K562 (cell line): ENCODE measurements at regions not wholly inside any gene's neighbourhood (a gene's known extent, or its start where the extent isn't known, plus 50 kb on each side); places are given as distances from the start of the nearest gene placed in this dataset.

Experiments
- ATAC-seq: fragments of 200-7000 bp; cut with Tn5 transposase; 3 replicates; pipeline ENCODE4 v1.9.1; 2020; ENCODE audit warnings: moderate library complexity
- BruUV-seq: library from RNA; stranded (reverse); fragments of 400-500 nt; replicated peaks from 2 replicates; lab custom pipeline; 2021; lab: Mats Ljungman, UMichigan
- CTCF ChIA-PET: fragments of 300-600 bp; formaldehyde crosslinking; extraction: SDS; loops from one replicate; lab custom pipeline; 2021; ENCODE audit warnings: low intra/inter-chr PET ratio; lab: Yijun Ruan, JAX
- POLR2A ChIA-PET: fragments of 300-600, 350-650 bp; sonication (Branson Sonifier 250); formaldehyde crosslinking; extraction: SDS; loops from one replicate; lab custom pipeline; 2021; ENCODE audit warnings: antibody characterized with exemption, inconsistent platforms; lab: Yijun Ruan, JAX
- DNase-seq, 4 experiments: peaks; one replicate each; pipeline versions ENCODE4 v3.0.0 to v3.0.0-alpha.2; 2011 to 2018; ENCODE audit warnings: low spot score in 3 of 4, mixed read lengths in 3 of 4; ENCODE audit errors: extremely low read depth in 1 of 4
- FAIRE-seq: peaks from 2 replicates; lab custom pipeline; 2011; peaks lifted over from hg19 to GRCh38; lab: Jason Lieb, UNC
- H2AFZ ChIP-seq: 2 replicates; pipeline ENCODE4 v1.6.0; 2011; ENCODE audit warnings: low read depth, low read length, control low read depth, inconsistent platforms
- H3K27ac ChIP-seq: fragments of 200-600 bp; 3 replicates; pipeline ENCODE4 v1.8.0; 2011; ENCODE audit warnings: low read depth, mild to moderate bottlenecking, control low read depth, inconsistent platforms, low read length, moderate library complexity, mixed read lengths; ENCODE audit errors: extremely low read depth
- H3K27me3 ChIP-seq, 2 experiments: fragments of 300-600 bp in 1 of 2; 2 replicates in 1 of 2; 3 replicates in 1 of 2; pipeline versions ENCODE4 v1.6.0 to v1.8.0; 2011; ENCODE audit warnings: inconsistent platforms in 2 of 2, low read length in 2 of 2, mild to moderate bottlenecking in 1 of 2, mixed read lengths in 1 of 2, moderate library complexity in 1 of 2; ENCODE audit not compliant: control insufficient read depth in 2 of 2, insufficient read depth in 2 of 2
- H3K36me3 ChIP-seq: fragments of 300-600 bp; 3 replicates; pipeline ENCODE4 v1.8.0; 2011; ENCODE audit warnings: mild to moderate bottlenecking, low read length, inconsistent platforms; ENCODE audit not compliant: control insufficient read depth, insufficient read depth
- H3K4me1 ChIP-seq, 2 experiments: fragments of 200-600 bp in 1 of 2; replicated peaks in 1 of 2; 2 replicates in 1 of 2; 3 replicates in 1 of 2; pipeline versions ENCODE4 v1.5.1 to v1.8.0; 2011; ENCODE audit warnings: inconsistent platforms in 2 of 2, low read length in 2 of 2, mild to moderate bottlenecking in 1 of 2, mixed read lengths in 1 of 2, moderate library complexity in 1 of 2; ENCODE audit not compliant: control insufficient read depth in 2 of 2, insufficient read depth in 2 of 2
- H3K4me2 ChIP-seq: 2 replicates; pipeline ENCODE4 v1.6.1; 2011; ENCODE audit warnings: low read length, control low read depth, inconsistent platforms, mixed read lengths; ENCODE audit not compliant: insufficient read depth
- H3K4me3 ChIP-seq: fragments of 200-600 bp; sonication (generic), shearing (Covaris generic); 2 replicates; pipeline ENCODE4 v1.5.1; 2016; ENCODE audit warnings: control low read depth, inconsistent platforms
- H3K79me2 ChIP-seq: fragments of 200-600 bp; 3 replicates; pipeline ENCODE4 v1.8.0; 2011; ENCODE audit warnings: low read length, inconsistent platforms; ENCODE audit not compliant: control insufficient read depth, insufficient read depth
- H3K9ac ChIP-seq, 2 experiments: 2 replicates each; pipeline versions ENCODE4 v1.6.0 to v1.6.1; 2011; ENCODE audit warnings: low read depth in 2 of 2, low read length in 2 of 2, control low read depth in 1 of 2, inconsistent platforms in 1 of 2, mild to moderate bottlenecking in 1 of 2, mixed read lengths in 1 of 2; ENCODE audit not compliant: insufficient read depth in 1 of 2
- H3K9me1 ChIP-seq: one replicate; pipeline ENCODE4 v1.6.0; 2011; ENCODE audit warnings: inconsistent platforms, mild to moderate bottlenecking, low read length, moderate library complexity; ENCODE audit not compliant: control insufficient read depth, insufficient read depth
- H3K9me3 ChIP-seq: replicated peaks from 2 replicates; pipeline ENCODE4 v1.5.1; 2011; ENCODE audit warnings: low read depth, low read length, inconsistent platforms; ENCODE audit not compliant: control insufficient read depth, insufficient read depth
- H4K20me1 ChIP-seq: replicated peaks from 2 replicates; pipeline ENCODE4 v1.6.1; 2011; ENCODE audit warnings: low read length, inconsistent platforms, mixed read lengths; ENCODE audit not compliant: control insufficient read depth, insufficient read depth
- CC2D1A ChIP-seq: fragments of 450-650 bp; IDR thresholded peaks from 2 replicates; pipeline ENCODE4 v1.6.1; 2017; ENCODE audit warnings: mild to moderate bottlenecking
- CEBPB ChIP-seq: fragments of 450-650 bp; IDR thresholded peaks from 2 replicates; pipeline ENCODE4 v1.6.1; 2016; ENCODE audit warnings: missing genetic modification characterization, missing compliant biosample characterization
- CEBPG ChIP-seq, 3 experiments: fragments of 200-800 bp in 1 of 3; sonication (Bioruptor generic) in 1 of 3; sonication (generic) in 1 of 3; formaldehyde crosslinking in 1 of 3; IDR thresholded peaks in 2 of 3; conservative IDR thresholded peaks in 1 of 3; 2 replicates each; pipeline versions ENCODE4 v1.6.1 to v1.8.0; 2016 to 2022; ENCODE audit warnings: missing compliant biosample characterization in 2 of 3, missing genetic modification characterization in 2 of 3, mild to moderate bottlenecking in 1 of 3, missing genetic modification reagents in 1 of 3
- ERF ChIP-seq: fragments of 450-650 bp; formaldehyde crosslinking; IDR thresholded peaks from 2 replicates; pipeline ENCODE4 v1.4.0; 2020; ENCODE audit warnings: mild to moderate bottlenecking, mixed read lengths
- HNRNPLL ChIP-seq: fragments of 200-400 bp; formaldehyde crosslinking; IDR thresholded peaks from 2 replicates; pipeline ENCODE4 v1.6.1; 2017; ENCODE audit warnings: low read length, low read depth, mild to moderate bottlenecking; ENCODE audit not compliant: poor library complexity, severe bottlenecking
- HSF4 ChIP-seq: fragments of 250-450 bp; sonication (Bioruptor Pico); IDR thresholded peaks from 2 replicates; pipeline ENCODE4 v2.1.2; 2022; ENCODE audit warnings: mild to moderate bottlenecking, moderate library complexity, borderline replicate concordance
- IRF2 ChIP-seq: sonication (generic); formaldehyde crosslinking; IDR thresholded peaks from 2 replicates; pipeline ENCODE4 v1.8.1; 2022; ENCODE audit warnings: mild to moderate bottlenecking, missing genetic modification reagents
- MCM7 ChIP-seq, 2 experiments: fragments of 450-650 bp; IDR thresholded peaks; 2 replicates each; pipeline ENCODE4 v1.6.1; 2016 to 2018
- NR2C2 ChIP-seq, 2 experiments: fragments of 200-800 bp in 1 of 2; sonication (Bioruptor generic) in 1 of 2; sonication (generic) in 1 of 2; formaldehyde crosslinking in 1 of 2; IDR thresholded peaks; 2 replicates each; pipeline versions ENCODE4 v1.6.1 to v1.8.0; 2016 to 2022; ENCODE audit warnings: mild to moderate bottlenecking in 1 of 2, missing compliant biosample characterization in 1 of 2, missing genetic modification characterization in 1 of 2, missing genetic modification reagents in 1 of 2
- POLR2A ChIP-seq: fragments of 450-650 bp; conservative IDR thresholded peaks from 2 replicates; pipeline ENCODE4 v1.6.1; 2016
- SIN3A ChIP-seq, 2 experiments: fragments of 150-350 bp in 1 of 2; IDR thresholded peaks; 2 replicates each; pipeline ENCODE4 v1.6.1; 2011 to 2016; ENCODE audit warnings: borderline replicate concordance in 2 of 2, low read depth in 2 of 2, low read length in 2 of 2, mild to moderate bottlenecking in 2 of 2, moderate library complexity in 2 of 2; ENCODE audit not compliant: control insufficient read depth in 1 of 2
- THAP7 ChIP-seq: fragments of 250-450 bp; sonication (Bioruptor Pico); IDR thresholded peaks from 2 replicates; pipeline ENCODE4 v1.5.0; 2021
- U2AF2 ChIP-seq: fragments of 200-400 bp; formaldehyde crosslinking; optimal IDR thresholded peaks from 2 replicates; pipeline ENCODE3; 2017; ENCODE audit warnings: low read depth, mild to moderate bottlenecking, low read length
- YBX1 ChIP-seq: fragments of 450-650 bp; IDR thresholded peaks from 2 replicates; pipeline ENCODE4 v1.7.1; 2016; ENCODE audit warnings: mild to moderate bottlenecking
- ZC3H4 ChIP-seq: sonication (generic); formaldehyde crosslinking; IDR thresholded peaks from 2 replicates; pipeline ENCODE4 v1.9.0; 2021; ENCODE audit warnings: missing genetic modification reagents, borderline replicate concordance
- ZFP1 ChIP-seq: fragments of 450-650 bp; formaldehyde crosslinking; IDR thresholded peaks from 2 replicates; pipeline ENCODE4 v1.4.0; 2020; ENCODE audit warnings: mild to moderate bottlenecking, mixed read lengths
- ZNF311 ChIP-seq: fragments of 250-450 bp; sonication (Bioruptor Pico); IDR thresholded peaks from 2 replicates; pipeline ENCODE4 v1.4.0; 2020; ENCODE audit warnings: mild to moderate bottlenecking, moderate library complexity
- ZNF75A ChIP-seq: fragments of 450-650 bp; formaldehyde crosslinking; IDR thresholded peaks from 2 replicates; pipeline ENCODE4 v1.4.0; 2020; ENCODE audit warnings: mild to moderate bottlenecking
- WGBS: fragments of 100-300 bp; shearing (Covaris generic); methylation state at CpG from one replicate; pipeline ENCODE4 v1.1.6; 2016; ENCODE audit warnings: low coverage, mixed read lengths; ENCODE audit not compliant: insufficient coverage; ENCODE audit errors: missing lambda C conversion rate; 5-methylcytosine and 5-hydroxymethylcytosine counted together
- in situ Hi-C: fragments of 300-500 bp; cut with MboI; formaldehyde crosslinking; loops from 4 replicates; pipeline ENCODE4 v1.15.0; 2018; ENCODE audit warnings: inconsistent platforms, mixed read lengths
- intact Hi-C: fragments of 100-400 bp; cut with micrococcal nuclease; formaldehyde crosslinking; loops from 2 replicates; pipeline ENCODE4 v1.14.2; 2022

- Histone ChIP-seq H3K9ac (no peak overlapping the region), H3K9me1 (no peaks in the 10 kb centered on the region), H2AFZ (no peak overlapping the region), H4K20me1 (no peaks in the 10 kb centered on the region), H3K36me3 (no peaks in the 10 kb centered on the region), H3K9me3 (no peaks in the 10 kb centered on the region), H3K4me3 (no peak overlapping the region), H3K4me1 (no peaks in the 10 kb centered on the region; a peak in 1 of 5 replicates), H3K4me2 (no peak overlapping the region), H3K27me3 (no peaks in the 10 kb centered on the region), H3K79me2 (no peaks in the 10 kb centered on the region), H3K27ac (no peak overlapping the region)
- DNase-seq: no peak
- WGBS: 7% methylated on average over 3 of the region's 3 CpGs
- in situ Hi-C loops: no loop called here
- ChIA-PET POLR2A (no interaction called here), CTCF (no interaction called here)
- no peak for FAIRE-seq
- no TSS peak for BruUV-seq
- ATAC-seq: no peak
- intact Hi-C loops: no loop called here
- TF ChIP-seq ERF (CRISPR knock-in tag) (0 out of 2 replicates have a peak, but pooled peaks have one; percentile 47), ZC3H4 (no peak), MCM7 (IDR thresholded peaks at IDR 0.05) (no peak)
Measured at GRCh38 chr12:89185181-89185580, 167.1 kb downstream of the DUSP6 start.

- POLR2A ChIA-PET: no interaction called here
- BruUV-seq: no TSS peak
- Histone ChIP-seq H3K4me3 (no peak overlapping the region), H3K27ac (no peak overlapping the region), H3K4me1 (no peaks in the 10 kb centered on the region; a peak in 1 of 5 replicates), H3K9me1 (no peaks in the 10 kb centered on the region), H2AFZ (no peak overlapping the region), H3K27me3 (no peaks in the 10 kb centered on the region), H4K20me1 (no peaks in the 10 kb centered on the region), H3K79me2 (no peaks in the 10 kb centered on the region), H3K4me2 (no peak overlapping the region), H3K9ac (no peak overlapping the region), H3K9me3 (no peaks in the 10 kb centered on the region), H3K36me3 (no peaks in the 10 kb centered on the region)
- in situ Hi-C loops: no loop called here
- intact Hi-C loops: no loop called here
- 0% methylated on average over 2 of the region's 2 CpGs for WGBS
- FAIRE-seq: no peak
- no peak for DNase-seq
- CTCF ChIA-PET: no interaction called here
- no peak for ATAC-seq
- TF ChIP-seq ZNF75A (CRISPR knock-in tag) (no peak), CEBPG (CRISPR knock-in tag; IDR thresholded peaks at IDR 0.05) (no peak), CEBPG (tag; conservative IDR thresholded peaks at IDR 0.05 in 1 of 2, IDR thresholded peaks at IDR 0.05 in 1 of 2) (peak; percentile 61 to 76; a peak in 3 of 4 replicates), NR2C2 (CRISPR knock-in tag; IDR thresholded peaks at IDR 0.05) (no peak), NR2C2 (tag; IDR thresholded peaks at IDR 0.05) (no peak), U2AF2 (no peak), SIN3A (IDR thresholded peaks at IDR 0.05; ENCODE audit: borderline replicate concordance in 2 of 2, control insufficient read depth in 1 of 2, low read depth in 2 of 2, low read length in 2 of 2) (no peak), IRF2 (no peak), HNRNPLL (no peak), CC2D1A (no peak), ZFP1 (CRISPR knock-in tag) (no peak), CEBPB (tag) (peak; percentile 57), ZNF311 (CRISPR knock-in tag) (0 out of 2 replicates have a peak, but pooled peaks have one; percentile 10), YBX1 (no peak), THAP7 (CRISPR knock-in tag) (no peak), POLR2A (no peak), HSF4 (CRISPR knock-in tag) (no peak)
Measured at GRCh38 chr12:89183985-89184435, 168.3 kb downstream of the DUSP6 start.
